GM10847 (cell line): ENCODE measurements at regions not wholly inside any gene's neighbourhood (a gene's known extent, or its start where the extent isn't known, plus 50 kb on each side); places are given as distances from the start of the nearest gene placed in this dataset.

ENCODE experiments used
- POLR2A ChIP-seq: IDR thresholded peaks from 2 replicates; pipeline ENCODE4 v1.6.1; 2011; ENCODE audit not compliant: insufficient read length; ENCODE audit errors: extremely low read depth

- TF ChIP-seq POLR2A = no peak
These were observed 239.2 kb downstream of the ADGRD1 start for GRCh38 chr12:131192951-131193350.

- TF ChIP-seq POLR2A = no peak
These were observed 240.5 kb downstream of the ADGRD1 start for GRCh38 chr12:131194166-131194565.

GRCh38 chr12:131195796-131196195 lies 242.1 kb downstream of the ADGRD1 start:
- no peak for TF ChIP-seq POLR2A

GRCh38 chr12:131196220-131196619 lies 242.5 kb downstream of the ADGRD1 start:
- no peak for TF ChIP-seq POLR2A

- no peak for TF ChIP-seq POLR2A
These were observed 243.8 kb downstream of the ADGRD1 start for GRCh38 chr12:131197490-131197889.

GRCh38 chr12:131199221-131199620 lies 245.5 kb downstream of the ADGRD1 start:
- TF ChIP-seq POLR2A = no peak

- no peak for TF ChIP-seq POLR2A
These were observed 249.1 kb downstream of the ADGRD1 start for GRCh38 chr12:131202592-131203378.

GRCh38 chr12:131203666-131204415 lies 250.1 kb downstream of the ADGRD1 start:
- TF ChIP-seq POLR2A = no peak

- TF ChIP-seq POLR2A = no peak
These were observed 250.9 kb downstream of the ADGRD1 start for GRCh38 chr12:131204416-131205274.

- TF ChIP-seq POLR2A = no peak
These were observed 254.7 kb downstream of the ADGRD1 start for GRCh38 chr12:131208425-131208824.

- TF ChIP-seq POLR2A = no peak
These were observed 255.7 kb downstream of the ADGRD1 start for GRCh38 chr12:131209082-131210070.

GRCh38 chr12:131210506-131211339 lies 257.0 kb downstream of the ADGRD1 start:
- no peak for TF ChIP-seq POLR2A

- TF ChIP-seq POLR2A = no peak
These were observed 257.7 kb downstream of the ADGRD1 start for GRCh38 chr12:131211340-131211938.

- no peak for TF ChIP-seq POLR2A
These were observed 260.3 kb downstream of the ADGRD1 start for GRCh38 chr12:131213896-131214442.
